Spleen (tissue), 11 donors: ENCODE measurements at regions not wholly inside any gene's neighbourhood (a gene's known extent, or its start where the extent isn't known, plus 50 kb on each side); places are given as distances from the start of the nearest gene placed in this dataset.
"Not testable (repeated sequence)": the region's sequence is repeated elsewhere in the genome, so short reads cannot be mapped to it uniquely, and the experiment has no call there.

Experiments
- DNase-seq: peaks from one replicate; pipeline ENCODE4 v3.0.0-alpha.2; 2020
- H3K27ac ChIP-seq, 8 donors: fragments of 200-600 bp; sonication (generic) in 7 of 8; 1 replicate in 4 of 8; 2 replicates in 4 of 8; pipeline versions ENCODE4 v1.5.0 to v1.8.0; 2016 to 2021; ENCODE audit warnings: inconsistent platforms in 4 of 8, mild to moderate bottlenecking in 4 of 8, moderate library complexity in 1 of 8
- H3K27me3 ChIP-seq, 7 donors: fragments of 200-600 bp; sonication (generic) in 6 of 7; replicated peaks in 1 of 7; 1 replicate in 4 of 7; 2 replicates in 3 of 7; pipeline versions ENCODE4 v1.5.0 to v1.8.0; 2016 to 2021; ENCODE audit warnings: inconsistent platforms in 3 of 7, mild to moderate bottlenecking in 1 of 7
- H3K36me3 ChIP-seq, 6 donors: fragments of 200-600 bp; sonication (generic) in 5 of 6; 1 replicate in 4 of 6; 2 replicates in 2 of 6; pipeline versions ENCODE4 v1.5.0 to v1.8.0; 2016 to 2021; ENCODE audit warnings: inconsistent platforms in 2 of 6
- H3K4me1 ChIP-seq, 6 donors: fragments of 200-600 bp; sonication (generic) in 5 of 6; 1 replicate in 3 of 6; 2 replicates in 3 of 6; pipeline versions ENCODE4 v1.5.0 to v1.8.0; 2016 to 2021; ENCODE audit warnings: inconsistent platforms in 3 of 6
- H3K4me3 ChIP-seq, 8 donors: fragments of 200-600 bp; sonication (generic) in 7 of 8; 1 replicate in 4 of 8; 2 replicates in 4 of 8; pipeline versions ENCODE4 v1.5.0 to v1.8.0; 2016 to 2021; ENCODE audit warnings: inconsistent platforms in 4 of 8, mild to moderate bottlenecking in 4 of 8, moderate library complexity in 2 of 8
- H3K9me3 ChIP-seq, 8 donors: fragments of 200-600 bp; sonication (generic) in 7 of 8; 1 replicate in 4 of 8; 2 replicates in 4 of 8; pipeline versions ENCODE4 v1.5.0 to v1.8.0; 2016 to 2021; ENCODE audit warnings: inconsistent platforms in 4 of 8
- POLR2A ChIP-seq, 3 donors: fragments of 450-650 bp; IDR thresholded peaks; one replicate each; pipeline ENCODE4 v1.5.1; 2017; ENCODE audit warnings: antibody characterized with exemption in 3 of 3, mild to moderate bottlenecking in 1 of 3
- POLR2AphosphoS5 ChIP-seq, 3 donors: sonication (generic); formaldehyde crosslinking; IDR thresholded peaks; one replicate each; pipeline ENCODE4 v1.5.1; 2017; ENCODE audit warnings: antibody characterized with exemption in 3 of 3
- WGBS, 5 donors: extraction: QIAGEN DNeasy Blood & Tissue Kit in 3 of 5; methylation state at CpG; one replicate each; pipeline versions ENCODE4 v1.1.5 to v1.1.7; 2013 to 2018; 5-methylcytosine and 5-hydroxymethylcytosine counted together
- intact Hi-C: fragments of 100-400 bp; cut with DNase I; formaldehyde crosslinking; loops from one replicate; pipeline ENCODE4 v1.15.0; 2023; ENCODE audit warnings: low total_unique reads
- TF ChIP-seq, protein P1 (sequence below), 11 experiments: fragments of 200-600 bp in 7 of 11; fragments of 450-650 bp in 4 of 11; sonication (generic) in 4 of 11; IDR thresholded peaks in 8 of 11; conservative IDR thresholded peaks in 3 of 11; 1 replicate in 7 of 11; 2 replicates in 4 of 11; pipeline versions ENCODE4 v1.4.0 to v1.8.0; 2016 to 2021; ENCODE audit warnings: antibody characterized with exemption in 11 of 11, inconsistent platforms in 4 of 11, mild to moderate bottlenecking in 1 of 11
- donor health status: healthy with polysubstance abuse.
- donor health status: DM: no; HTN: no; CAD: no; lungs with moderate emphysema.
- donor health status: DM: no; HTN: no; CAD: no.
- donor health status: Bipolar disorder and iron deficiency.
- donor health status: healthy.
- donor health status: DM: no; HTN: no; CAD: no.
- donor health status: DM: yes; HTN: yes; CAD: no.

DNA sequence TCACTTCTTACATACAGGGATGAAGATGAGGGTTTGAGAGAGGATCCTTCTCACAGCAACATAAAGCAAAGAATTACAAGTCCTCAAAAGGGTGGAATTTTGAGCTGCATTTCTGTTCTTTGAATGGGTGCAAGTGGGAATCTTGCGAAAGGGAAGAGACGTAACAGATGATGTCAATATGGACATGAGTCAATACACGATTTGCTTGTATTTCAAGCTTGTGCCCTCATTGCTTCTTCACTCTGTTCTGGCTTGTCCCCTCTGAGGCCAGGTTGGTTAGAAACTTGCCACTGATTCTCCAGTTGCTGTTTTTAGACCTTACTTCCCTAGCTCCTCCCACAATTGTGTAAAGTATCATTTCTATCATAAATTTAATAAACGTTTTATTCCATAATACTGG, 104.8 kb upstream of the CLINT1 start:
- TF ChIP-seq POLR2A (IDR thresholded peaks at IDR 0.05) (no peak), POLR2AphosphoS5 (IDR thresholded peaks at IDR 0.05) (no peak)
- TF ChIP-seq, protein P1, sequence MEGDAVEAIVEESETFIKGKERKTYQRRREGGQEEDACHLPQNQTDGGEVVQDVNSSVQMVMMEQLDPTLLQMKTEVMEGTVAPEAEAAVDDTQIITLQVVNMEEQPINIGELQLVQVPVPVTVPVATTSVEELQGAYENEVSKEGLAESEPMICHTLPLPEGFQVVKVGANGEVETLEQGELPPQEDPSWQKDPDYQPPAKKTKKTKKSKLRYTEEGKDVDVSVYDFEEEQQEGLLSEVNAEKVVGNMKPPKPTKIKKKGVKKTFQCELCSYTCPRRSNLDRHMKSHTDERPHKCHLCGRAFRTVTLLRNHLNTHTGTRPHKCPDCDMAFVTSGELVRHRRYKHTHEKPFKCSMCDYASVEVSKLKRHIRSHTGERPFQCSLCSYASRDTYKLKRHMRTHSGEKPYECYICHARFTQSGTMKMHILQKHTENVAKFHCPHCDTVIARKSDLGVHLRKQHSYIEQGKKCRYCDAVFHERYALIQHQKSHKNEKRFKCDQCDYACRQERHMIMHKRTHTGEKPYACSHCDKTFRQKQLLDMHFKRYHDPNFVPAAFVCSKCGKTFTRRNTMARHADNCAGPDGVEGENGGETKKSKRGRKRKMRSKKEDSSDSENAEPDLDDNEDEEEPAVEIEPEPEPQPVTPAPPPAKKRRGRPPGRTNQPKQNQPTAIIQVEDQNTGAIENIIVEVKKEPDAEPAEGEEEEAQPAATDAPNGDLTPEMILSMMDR (IDR thresholded peaks at IDR 0.05 in 8 of 11, conservative IDR thresholded peaks at IDR 0.05 in 3 of 11) = no peak
- H3K27me3 ChIP-seq = no peaks in the 10 kb centered on the region
- no peak for DNase-seq
- intact Hi-C loops = no loop called here
- H3K4me3 ChIP-seq = no peak overlapping the region
- no peak overlapping the region for H3K27ac ChIP-seq
- WGBS, 5 donors = 67 to 88% (median 77%) methylated on average over 4 of the region's 4 CpGs
- no peaks in the 10 kb centered on the region for H3K9me3 ChIP-seq
- no peaks in the 10 kb centered on the region for H3K36me3 ChIP-seq
- H3K4me1 ChIP-seq = no peaks in the 10 kb centered on the region

DNA sequence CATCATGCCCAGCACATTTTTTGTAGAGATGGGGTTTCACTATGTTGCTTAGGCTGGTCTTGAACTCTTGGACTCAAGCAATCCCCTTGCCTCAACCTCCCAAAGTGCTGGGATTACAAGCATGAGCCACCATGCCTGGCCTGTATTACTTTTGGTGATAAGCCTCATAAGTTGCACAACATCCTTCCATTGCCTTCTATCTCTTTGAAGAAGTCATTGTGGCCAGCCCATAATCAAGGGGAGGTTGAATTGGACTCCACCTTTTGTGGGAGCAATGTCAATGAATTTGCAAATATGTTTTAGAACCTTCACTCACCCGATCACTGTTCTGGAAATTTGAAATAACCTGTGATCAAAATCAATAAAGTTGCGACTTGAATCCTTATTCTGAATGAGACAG, 104.3 kb upstream of the CLINT1 start:
- TF ChIP-seq, protein P1 (IDR thresholded peaks at IDR 0.05 in 8 of 11, conservative IDR thresholded peaks at IDR 0.05 in 3 of 11) = no peak
- no peak for TF ChIP-seq POLR2AphosphoS5 (IDR thresholded peaks at IDR 0.05)
- no peak for TF ChIP-seq POLR2A (IDR thresholded peaks at IDR 0.05)
- Histone ChIP-seq H3K4me1 (no peaks in the 10 kb centered on the region), H3K27ac (no peak overlapping the region), H3K27me3 (no peaks in the 10 kb centered on the region), H3K9me3 (no peaks in the 10 kb centered on the region), H3K4me3 (no peak overlapping the region), H3K36me3 (no peaks in the 10 kb centered on the region)
- WGBS, 5 donors = 90 to 97% (median 95%) methylated on average over 2 of the region's 2 CpGs
- DNase-seq = no peak
- intact Hi-C loops = no loop called here

- H3K27me3 ChIP-seq, H3K27ac ChIP-seq, intact Hi-C loops, H3K4me3 ChIP-seq, H3K36me3 ChIP-seq, H3K4me1 ChIP-seq, DNase-seq, H3K9me3 ChIP-seq: not testable (repeated sequence)
- WGBS, 5 donors = 91 to 98% (median 92%) methylated on average over 8 of the region's 8 CpGs
Observed at GRCh38 chr5:157962686-157963085, 103.7 kb upstream of the CLINT1 start.

DNA sequence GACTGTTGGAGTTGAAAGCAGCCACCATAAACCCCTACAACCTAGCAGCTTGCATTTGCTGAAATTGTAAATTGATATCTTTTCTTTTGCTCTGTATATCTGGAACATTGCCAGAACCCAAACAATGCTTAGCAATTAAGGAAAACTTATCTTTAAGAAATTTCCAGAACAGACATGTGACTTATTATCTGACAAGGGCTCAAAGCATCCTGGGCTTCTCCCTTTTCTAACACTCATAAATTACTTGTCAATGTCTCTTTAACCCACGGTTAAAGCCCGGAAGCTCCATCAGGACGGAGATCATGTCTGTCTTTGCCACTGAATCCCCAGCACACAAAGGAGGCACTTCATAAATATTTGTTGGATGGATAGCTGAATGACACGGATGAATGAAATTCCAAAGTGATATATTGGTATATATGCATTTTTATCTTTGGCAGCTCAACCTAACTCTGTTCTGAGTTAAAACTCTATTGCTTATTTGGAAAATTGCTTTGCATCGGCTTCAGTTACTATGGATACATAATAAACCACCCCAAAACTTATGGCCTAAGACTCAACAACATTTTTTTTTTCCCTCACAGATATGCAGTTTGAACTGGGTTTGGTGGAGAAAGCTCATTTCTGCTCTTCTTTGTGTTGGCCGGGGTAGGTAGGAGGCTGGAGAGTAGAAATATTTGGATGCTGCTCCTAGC, 103.1 kb upstream of the CLINT1 start:
- Histone ChIP-seq H3K4me3 (no peak overlapping the region), H3K27ac (no peak overlapping the region), H3K4me1 (no peaks in the 10 kb centered on the region), H3K9me3 (no peaks in the 10 kb centered on the region), H3K36me3 (no peaks in the 10 kb centered on the region), H3K27me3 (no peaks in the 10 kb centered on the region)
- intact Hi-C loops = no loop called here
- TF ChIP-seq POLR2AphosphoS5 (IDR thresholded peaks at IDR 0.05) = no peak
- TF ChIP-seq POLR2A (IDR thresholded peaks at IDR 0.05) = no peak
- TF ChIP-seq, protein P1 (IDR thresholded peaks at IDR 0.05 in 8 of 11, conservative IDR thresholded peaks at IDR 0.05 in 3 of 11) = no peak
- 60 to 71% (median 69%) methylated on average over 6 of the region's 6 CpGs for WGBS, 5 donors
- no peak for DNase-seq

DNA sequence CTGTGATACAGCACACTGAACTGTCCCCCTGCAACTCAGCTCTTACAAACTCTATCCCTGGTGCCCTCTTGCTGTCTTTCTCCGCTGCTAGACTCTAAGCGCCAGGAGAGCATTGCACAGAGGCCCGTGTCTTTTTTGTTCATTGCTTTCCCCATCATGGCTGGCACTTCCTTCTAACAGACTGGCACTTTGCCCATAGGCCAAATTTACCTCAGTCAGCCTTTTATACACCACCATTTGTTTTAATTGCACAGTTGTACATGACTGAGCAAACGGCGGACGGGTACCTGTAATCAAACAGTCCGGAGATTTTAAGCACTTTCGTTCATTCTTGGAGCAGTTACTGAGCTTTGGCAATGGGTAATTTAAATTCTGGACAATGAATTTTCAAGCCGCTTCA, 102.2 kb upstream of the CLINT1 start:
- TF ChIP-seq POLR2A (IDR thresholded peaks at IDR 0.05) = no peak
- TF ChIP-seq, protein P1 (IDR thresholded peaks at IDR 0.05 in 8 of 11, conservative IDR thresholded peaks at IDR 0.05 in 3 of 11) = no peak
- TF ChIP-seq POLR2AphosphoS5 (IDR thresholded peaks at IDR 0.05) = no peak
- Histone ChIP-seq H3K4me3 (no peak overlapping the region), H3K4me1 (no peaks in the 10 kb centered on the region), H3K27ac (no peak overlapping the region), H3K27me3 (no peaks in the 10 kb centered on the region), H3K9me3 (no peaks in the 10 kb centered on the region), H3K36me3 (no peaks in the 10 kb centered on the region)
- intact Hi-C loops = no loop called here
- DNase-seq = no peak
- 75 to 86% (median 82%) methylated on average over 9 of the region's 9 CpGs for WGBS, 5 donors
